H9 (cell line): ENCODE measurements at regions not wholly inside any gene's neighbourhood (a gene's known extent, or its start where the extent isn't known, plus 50 kb on each side); places are given as distances from the start of the nearest gene placed in this dataset.

ENCODE experiments used
- DNase-seq: peaks from one replicate; pipeline ENCODE4 v3.0.0-alpha.2; 2017
- H2AFZ ChIP-seq: one replicate; pipeline ENCODE4 v1.6.1; 2013; ENCODE audit warnings: mild to moderate bottlenecking, low read length, control low read depth, moderate library complexity
- H2AK5ac ChIP-seq: 2 replicates; pipeline ENCODE4 v1.6.1; 2013; ENCODE audit warnings: low read length, control low read depth, mixed read lengths; ENCODE audit not compliant: insufficient read length
- H2BK120ac ChIP-seq: one replicate; pipeline ENCODE4 v1.6.1; 2013; ENCODE audit warnings: low read depth, mild to moderate bottlenecking, low read length, control low read depth, inconsistent platforms; ENCODE audit not compliant: poor library complexity, severe bottlenecking
- H2BK12ac ChIP-seq: 2 replicates; pipeline ENCODE4 v1.6.1; 2013; ENCODE audit warnings: low read length, control low read depth, mixed read lengths, low read depth; ENCODE audit not compliant: insufficient read length
- H2BK15ac ChIP-seq: 2 replicates; pipeline ENCODE4 v1.6.1; 2013; ENCODE audit warnings: low read depth, low read length, control low read depth
- H2BK20ac ChIP-seq: one replicate; pipeline ENCODE4 v1.6.1; 2013; ENCODE audit warnings: low read depth, mild to moderate bottlenecking, low read length, control low read depth, inconsistent platforms; ENCODE audit not compliant: poor library complexity, severe bottlenecking
- H2BK5ac ChIP-seq: 2 replicates; pipeline ENCODE4 v1.6.1; 2013; ENCODE audit warnings: low read length, control low read depth, mixed read lengths; ENCODE audit not compliant: insufficient read length
- H3K14ac ChIP-seq: 2 replicates; pipeline ENCODE4 v1.6.1; 2013; ENCODE audit warnings: low read length, control low read depth; ENCODE audit not compliant: insufficient read depth
- H3K18ac ChIP-seq: 2 replicates; pipeline ENCODE4 v1.6.1; 2013; ENCODE audit warnings: low read depth, mild to moderate bottlenecking, mixed read lengths, low read length, control low read depth; ENCODE audit not compliant: insufficient read length
- H3K23ac ChIP-seq: 2 replicates; pipeline ENCODE4 v1.6.1; 2013; ENCODE audit warnings: low read length, control low read depth, mixed read lengths, low read depth; ENCODE audit not compliant: insufficient read length
- H3K23me2 ChIP-seq: 2 replicates; pipeline ENCODE4 v1.6.1; 2013; ENCODE audit warnings: low read depth, mild to moderate bottlenecking, mixed read lengths, low read length, control low read depth; ENCODE audit not compliant: insufficient read length, poor library complexity, severe bottlenecking
- H3K27ac ChIP-seq: 2 replicates; pipeline ENCODE4 v1.5.1; 2013; ENCODE audit warnings: low read length, control low read depth, mixed read lengths, low read depth; ENCODE audit not compliant: insufficient read length
- H3K27me3 ChIP-seq: 2 replicates; pipeline ENCODE4 v1.6.1; 2013; ENCODE audit warnings: low read length, control low read depth, inconsistent platforms; ENCODE audit not compliant: insufficient read depth
- H3K4ac ChIP-seq: 2 replicates; pipeline ENCODE4 v1.6.1; 2013; ENCODE audit warnings: low read depth, mild to moderate bottlenecking, control low read depth, inconsistent platforms, low read length, moderate library complexity
- H3K4me1 ChIP-seq: 2 replicates; pipeline ENCODE4 v1.6.1; 2013; ENCODE audit warnings: low read length, control low read depth, inconsistent platforms; ENCODE audit not compliant: insufficient read depth
- H3K4me2 ChIP-seq: 2 replicates; pipeline ENCODE4 v1.6.1; 2013; ENCODE audit warnings: low read length, control low read depth, mixed read lengths; ENCODE audit not compliant: insufficient read length, insufficient read depth
- H3K56ac ChIP-seq: 2 replicates; pipeline ENCODE4 v1.6.1; 2013; ENCODE audit warnings: low read depth, mild to moderate bottlenecking, mixed read lengths, low read length, control low read depth; ENCODE audit not compliant: insufficient read length
- H3K79me1 ChIP-seq: 2 replicates; pipeline ENCODE4 v1.6.1; 2013; ENCODE audit warnings: low read depth, mild to moderate bottlenecking, moderate library complexity, low read length, control low read depth, inconsistent platforms; ENCODE audit not compliant: insufficient read depth, poor library complexity, severe bottlenecking
- H3K79me2 ChIP-seq: 2 replicates; pipeline ENCODE4 v1.6.1; 2013; ENCODE audit warnings: low read length, control low read depth, inconsistent platforms; ENCODE audit not compliant: insufficient read depth
- H3K9ac ChIP-seq: 2 replicates; pipeline ENCODE4 v1.6.1; 2013; ENCODE audit warnings: low read length, control low read depth, mixed read lengths; ENCODE audit not compliant: insufficient read length; ENCODE audit errors: extremely low read depth
- H3K9me3 ChIP-seq: one replicate; pipeline ENCODE4 v1.6.1; 2013; ENCODE audit warnings: low read depth, low read length, inconsistent platforms; ENCODE audit not compliant: control insufficient read depth
- H3T11ph ChIP-seq: one replicate; pipeline ENCODE4 v1.6.1; 2013; ENCODE audit warnings: mild to moderate bottlenecking, low read length, control low read depth, inconsistent platforms
- H4K20me1 ChIP-seq: one replicate; pipeline ENCODE4 v1.6.1; 2013; ENCODE audit not compliant: control insufficient read depth, insufficient read length, insufficient read depth
- H4K5ac ChIP-seq: 2 replicates; pipeline ENCODE4 v1.6.1; 2013; ENCODE audit warnings: low read depth, mild to moderate bottlenecking, mixed read lengths, low read length, control low read depth; ENCODE audit not compliant: insufficient read length
- H4K8ac ChIP-seq: replicated peaks from 2 replicates; pipeline ENCODE4 v1.6.1; 2013; ENCODE audit warnings: low read length, control low read depth, mixed read lengths, low read depth; ENCODE audit not compliant: insufficient read length
- H4K91ac ChIP-seq: 2 replicates; pipeline ENCODE4 v1.6.1; 2013; ENCODE audit warnings: low read depth, mild to moderate bottlenecking, moderate library complexity, mixed read lengths, low read length, control low read depth; ENCODE audit not compliant: insufficient read length
- H3K27ac Mint-ChIP-seq, 3 experiments: 2 replicates in 2 of 3; 3 replicates in 1 of 3; pipeline ENCODE4 v1.8.0; 2020 to 2021; ENCODE audit warnings: mixed read lengths in 3 of 3, mild to moderate bottlenecking in 1 of 3, moderate library complexity in 1 of 3
- H3K27me3 Mint-ChIP-seq: 2 replicates; pipeline ENCODE4 v1.8.0; 2021; ENCODE audit warnings: low read depth, mild to moderate bottlenecking, moderate library complexity, mixed read lengths
- H3K36me3 Mint-ChIP-seq, 3 experiments: 2 replicates in 2 of 3; 3 replicates in 1 of 3; pipeline ENCODE4 v1.8.0; 2020 to 2021; ENCODE audit warnings: low read depth in 3 of 3, mixed read lengths in 3 of 3; ENCODE audit not compliant: insufficient read depth in 1 of 3
- H3K4me1 Mint-ChIP-seq, 2 experiments: 2 replicates each; pipeline ENCODE4 v1.8.0; 2020; ENCODE audit warnings: mixed read lengths in 2 of 2
- H3K4me3 Mint-ChIP-seq, 2 experiments: 2 replicates in 1 of 2; 3 replicates in 1 of 2; pipeline ENCODE4 v1.8.0; 2020 to 2021; ENCODE audit warnings: mild to moderate bottlenecking in 2 of 2, mixed read lengths in 2 of 2, moderate library complexity in 1 of 2
- H3K9me3 Mint-ChIP-seq, 2 experiments: 2 replicates in 1 of 2; 3 replicates in 1 of 2; pipeline ENCODE4 v1.8.0; 2020; ENCODE audit warnings: mild to moderate bottlenecking in 2 of 2, mixed read lengths in 2 of 2, moderate library complexity in 1 of 2
- WGBS: extraction: QIAGEN DNeasy Blood & Tissue Kit; methylation state at CpG from one replicate; pipeline ENCODE4 v1.1.7; 2013; ENCODE audit warnings: missing lambda C conversion rate, low lambda C conversion rate, mixed read lengths; ENCODE audit not compliant: insufficient read length; ENCODE audit errors: extremely low coverage; 5-methylcytosine and 5-hydroxymethylcytosine counted together
- TF ChIP-seq, protein P1 (sequence below): fragments of 200-600 bp; sonication (generic); conservative IDR thresholded peaks from 3 replicates; pipeline ENCODE4 v1.8.0; 2021; ENCODE audit warnings: antibody characterized with exemption, mild to moderate bottlenecking

- no peak overlapping the region for H3K18ac ChIP-seq
- WGBS = no CpG with 5 or more reads among the region's 2 CpGs
- no peak overlapping the region for H3K14ac ChIP-seq
- peaks cover 3% of the 10 kb centered on the region for H4K20me1 ChIP-seq
- H3K4me3 Mint-ChIP-seq = no peak overlapping the region
- no peaks in the 10 kb centered on the region for H3K79me2 ChIP-seq
- H2BK15ac ChIP-seq = no peak overlapping the region
- H3K4me1 ChIP-seq = no peaks in the 10 kb centered on the region
- no peaks in the 10 kb centered on the region for H3K36me3 Mint-ChIP-seq
- H3K27ac ChIP-seq = no peak overlapping the region
- H4K5ac ChIP-seq = no peak overlapping the region
- H3K56ac ChIP-seq = no peak overlapping the region
- H2BK20ac ChIP-seq = no peak overlapping the region
- H3K79me1 ChIP-seq = no peaks in the 10 kb centered on the region
- H2AFZ ChIP-seq = no peak overlapping the region
- DNase-seq = no peak
- no peaks in the 10 kb centered on the region for H3K23me2 ChIP-seq
- no peak overlapping the region for H3K4me2 ChIP-seq
- H3K9me3 ChIP-seq = no peaks in the 10 kb centered on the region
- H4K91ac ChIP-seq = no peak overlapping the region
- no peaks in the 10 kb centered on the region for H3K9me3 Mint-ChIP-seq
- H3K27ac Mint-ChIP-seq = no peak overlapping the region
- H3K23ac ChIP-seq = no peak overlapping the region
- no peak overlapping the region for H2BK120ac ChIP-seq
- TF ChIP-seq, protein P1, sequence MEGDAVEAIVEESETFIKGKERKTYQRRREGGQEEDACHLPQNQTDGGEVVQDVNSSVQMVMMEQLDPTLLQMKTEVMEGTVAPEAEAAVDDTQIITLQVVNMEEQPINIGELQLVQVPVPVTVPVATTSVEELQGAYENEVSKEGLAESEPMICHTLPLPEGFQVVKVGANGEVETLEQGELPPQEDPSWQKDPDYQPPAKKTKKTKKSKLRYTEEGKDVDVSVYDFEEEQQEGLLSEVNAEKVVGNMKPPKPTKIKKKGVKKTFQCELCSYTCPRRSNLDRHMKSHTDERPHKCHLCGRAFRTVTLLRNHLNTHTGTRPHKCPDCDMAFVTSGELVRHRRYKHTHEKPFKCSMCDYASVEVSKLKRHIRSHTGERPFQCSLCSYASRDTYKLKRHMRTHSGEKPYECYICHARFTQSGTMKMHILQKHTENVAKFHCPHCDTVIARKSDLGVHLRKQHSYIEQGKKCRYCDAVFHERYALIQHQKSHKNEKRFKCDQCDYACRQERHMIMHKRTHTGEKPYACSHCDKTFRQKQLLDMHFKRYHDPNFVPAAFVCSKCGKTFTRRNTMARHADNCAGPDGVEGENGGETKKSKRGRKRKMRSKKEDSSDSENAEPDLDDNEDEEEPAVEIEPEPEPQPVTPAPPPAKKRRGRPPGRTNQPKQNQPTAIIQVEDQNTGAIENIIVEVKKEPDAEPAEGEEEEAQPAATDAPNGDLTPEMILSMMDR = no peak
- no peak overlapping the region for H2BK5ac ChIP-seq
- H3K27me3 Mint-ChIP-seq = peaks cover 6% of the 10 kb centered on the region
- no peak overlapping the region for H3K9ac ChIP-seq
- no peak overlapping the region for H2BK12ac ChIP-seq
- no peak overlapping the region for H2AK5ac ChIP-seq
- no peaks in the 10 kb centered on the region for H3K27me3 ChIP-seq
- H3K4me1 Mint-ChIP-seq = peaks cover 28% of the 10 kb centered on the region in 2 experiments
- no peak overlapping the region for H4K8ac ChIP-seq
- no peak overlapping the region for H3K4ac ChIP-seq
- H3T11ph ChIP-seq = no peak overlapping the region
These were observed 81.8 kb downstream of the RHOB start for GRCh38 chr2:20528713-20529112.
